Uterus (tissue), 2 donors: ENCODE measurements at regions not wholly inside any gene's neighbourhood (a gene's known extent, or its start where the extent isn't known, plus 50 kb on each side); places are given as distances from the start of the nearest gene placed in this dataset.

Experiments
- POLR2A ChIP-seq, 2 donors: fragments of 450-650 bp; IDR thresholded peaks; one replicate each; pipeline ENCODE4 v1.6.1; 2016; ENCODE audit warnings: antibody characterized with exemption in 2 of 2, mild to moderate bottlenecking in 1 of 2, moderate library complexity in 1 of 2
- TF ChIP-seq, protein P1 (sequence below), 4 experiments: fragments of 200-600 bp in 2 of 4; fragments of 450-650 bp in 2 of 4; sonication (generic) in 2 of 4; IDR thresholded peaks; one replicate each; pipeline ENCODE4 v1.5.1; 2016 to 2019; ENCODE audit warnings: antibody characterized with exemption in 4 of 4, mild to moderate bottlenecking in 2 of 4, moderate library complexity in 1 of 4

DNA sequence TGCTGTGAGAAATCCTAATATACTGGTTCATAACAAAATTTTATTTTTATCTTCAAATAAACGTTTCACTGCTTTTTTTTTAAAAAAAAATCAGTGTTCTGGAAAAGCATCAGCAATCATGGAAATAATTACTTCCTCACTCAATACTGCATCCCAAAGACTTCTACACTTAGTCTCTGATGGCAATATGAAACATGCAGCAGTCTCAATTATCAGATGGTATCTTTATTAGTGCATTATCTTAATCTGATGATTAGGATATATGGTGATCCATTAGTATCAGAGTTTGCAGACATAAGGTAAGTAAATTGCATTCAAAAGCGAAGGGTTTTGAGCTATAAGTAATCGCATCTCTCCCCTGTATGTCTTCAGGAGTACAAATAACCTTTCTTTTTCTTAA lies 218.3 kb upstream of the EDNRB start:
- TF ChIP-seq, protein P1, sequence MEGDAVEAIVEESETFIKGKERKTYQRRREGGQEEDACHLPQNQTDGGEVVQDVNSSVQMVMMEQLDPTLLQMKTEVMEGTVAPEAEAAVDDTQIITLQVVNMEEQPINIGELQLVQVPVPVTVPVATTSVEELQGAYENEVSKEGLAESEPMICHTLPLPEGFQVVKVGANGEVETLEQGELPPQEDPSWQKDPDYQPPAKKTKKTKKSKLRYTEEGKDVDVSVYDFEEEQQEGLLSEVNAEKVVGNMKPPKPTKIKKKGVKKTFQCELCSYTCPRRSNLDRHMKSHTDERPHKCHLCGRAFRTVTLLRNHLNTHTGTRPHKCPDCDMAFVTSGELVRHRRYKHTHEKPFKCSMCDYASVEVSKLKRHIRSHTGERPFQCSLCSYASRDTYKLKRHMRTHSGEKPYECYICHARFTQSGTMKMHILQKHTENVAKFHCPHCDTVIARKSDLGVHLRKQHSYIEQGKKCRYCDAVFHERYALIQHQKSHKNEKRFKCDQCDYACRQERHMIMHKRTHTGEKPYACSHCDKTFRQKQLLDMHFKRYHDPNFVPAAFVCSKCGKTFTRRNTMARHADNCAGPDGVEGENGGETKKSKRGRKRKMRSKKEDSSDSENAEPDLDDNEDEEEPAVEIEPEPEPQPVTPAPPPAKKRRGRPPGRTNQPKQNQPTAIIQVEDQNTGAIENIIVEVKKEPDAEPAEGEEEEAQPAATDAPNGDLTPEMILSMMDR (IDR thresholded peaks at IDR 0.05), result no peak
- no peak for TF ChIP-seq POLR2A (IDR thresholded peaks at IDR 0.05)
